CD4-positive, alpha-beta T cell treated with Interleukin-15 for 4 hours (primary cell): ENCODE measurements at regions not wholly inside any gene's neighbourhood (a gene's known extent, or its start where the extent isn't known, plus 50 kb on each side); places are given as distances from the start of the nearest gene placed in this dataset.

Source experiments
- DNase-seq: peaks from one replicate; pipeline ENCODE4 v3.0.0-alpha.2; 2020; ENCODE audit warnings: low spot score

DNA sequence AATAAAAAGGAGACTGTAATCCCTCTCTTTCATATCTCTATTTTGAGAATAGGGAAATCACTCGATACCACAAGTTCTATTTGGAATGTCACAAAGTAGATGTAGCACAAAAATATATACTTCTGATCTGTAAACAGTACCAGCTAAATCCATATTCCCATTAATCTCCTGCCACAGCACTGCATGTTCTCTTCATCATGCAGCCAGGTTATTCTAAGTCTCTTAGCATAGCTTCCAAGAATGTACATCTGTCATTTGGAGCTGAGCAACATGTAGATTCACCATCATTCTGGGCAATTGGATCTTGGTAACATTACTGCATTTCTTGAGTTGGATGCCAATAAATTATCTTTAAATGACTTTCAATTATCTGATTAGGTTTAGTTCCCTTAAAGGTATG lies 1874.5 kb downstream of the MRPL39 start:
- no peak for DNase-seq

DNA sequence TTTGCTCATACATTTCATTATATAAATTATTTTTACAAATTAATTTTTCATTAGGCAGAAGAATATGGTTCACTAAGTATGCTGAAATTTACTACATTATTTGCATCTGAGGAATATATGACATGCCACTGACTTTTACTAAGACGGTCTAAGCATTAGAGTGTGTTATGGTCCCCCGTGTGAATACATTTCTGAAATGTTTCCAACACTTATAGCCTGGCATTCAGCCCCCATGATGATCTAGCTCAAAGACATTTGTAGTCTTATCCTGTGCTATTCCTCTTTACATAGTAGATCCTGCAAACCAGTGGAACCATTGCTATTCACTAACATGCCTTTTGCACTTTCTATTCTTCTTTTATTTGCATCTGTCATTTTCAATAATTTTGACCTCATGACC lies 1878.0 kb downstream of the MRPL39 start:
- DNase-seq: no peak

DNA sequence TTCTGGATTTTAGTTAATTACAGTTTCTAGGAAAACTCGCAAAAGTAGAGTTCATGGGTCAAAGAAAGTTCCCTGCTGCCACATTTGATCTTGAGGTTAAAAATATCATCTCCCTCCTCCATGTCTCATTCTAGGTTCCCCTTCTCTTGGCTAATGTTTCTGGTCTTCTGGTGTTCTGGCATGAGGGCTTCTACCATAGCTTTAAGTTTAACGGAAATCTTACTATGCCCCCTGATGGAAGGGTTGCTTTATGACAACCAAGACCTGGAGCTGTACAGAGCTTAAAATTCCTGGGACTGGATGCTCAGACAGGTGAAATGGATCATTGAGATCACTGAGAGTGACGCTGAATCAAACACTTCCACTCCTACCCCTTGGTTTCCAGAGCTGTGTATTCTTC lies 1881.7 kb downstream of the MRPL39 start:
- DNase-seq: no peak

DNA sequence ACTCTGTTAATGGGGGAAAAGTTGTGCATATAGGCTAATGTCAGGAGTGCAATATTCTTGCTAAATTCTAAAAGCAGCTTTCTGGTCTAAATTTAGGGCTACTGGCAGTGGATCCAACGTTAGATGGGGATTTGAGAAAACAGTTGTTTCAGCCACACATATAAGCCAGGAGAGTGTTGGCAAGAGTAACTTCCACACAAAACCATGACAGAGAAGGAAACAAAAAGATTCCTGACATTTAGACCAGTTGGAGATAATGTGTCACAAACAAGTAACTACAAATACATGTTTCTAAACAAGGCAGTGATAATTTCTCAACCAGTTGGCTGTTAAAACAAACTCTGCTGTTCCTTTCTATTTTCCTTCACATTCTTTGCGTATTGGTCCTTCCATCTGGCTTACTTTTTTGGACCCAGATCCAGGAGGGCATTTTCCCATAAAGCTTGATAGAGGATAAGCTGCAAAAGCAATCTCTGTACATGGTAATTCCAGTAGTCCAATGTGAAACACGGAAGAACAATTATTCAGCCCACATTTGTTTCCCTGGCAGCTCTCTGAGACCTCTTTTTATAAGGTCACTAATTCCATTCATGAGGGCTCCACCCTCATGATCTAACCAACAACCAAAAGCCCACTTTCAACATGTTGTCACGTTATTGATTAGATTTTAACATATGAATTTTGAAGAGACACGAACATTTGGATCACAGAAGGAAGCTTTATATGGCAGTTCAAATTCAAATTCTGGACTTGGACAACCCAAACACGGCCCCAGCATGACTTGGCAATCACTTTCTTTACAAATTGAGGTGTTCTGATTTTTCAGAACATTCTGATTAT lies 1888.6 kb downstream of the MRPL39 start:
- no peak for DNase-seq

DNA sequence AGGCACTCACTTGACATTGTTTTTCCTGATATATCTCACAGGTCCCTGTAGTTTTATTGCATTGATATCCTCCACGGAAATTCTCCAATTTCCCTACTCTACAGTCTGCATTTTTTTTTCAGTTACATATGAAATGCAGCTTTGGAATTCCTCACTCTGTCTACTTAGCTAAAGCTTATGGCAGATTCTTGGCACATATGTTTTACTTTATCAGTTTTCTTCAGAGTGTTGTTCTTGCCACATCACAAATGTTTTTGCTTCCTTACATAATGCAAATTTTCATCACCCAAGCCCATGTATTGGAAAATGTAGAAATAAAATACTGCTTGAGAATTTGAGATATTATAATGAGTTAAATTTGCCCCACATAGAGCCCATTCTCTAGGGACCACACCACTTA lies 1895.1 kb downstream of the MRPL39 start:
- no peak for DNase-seq

DNA sequence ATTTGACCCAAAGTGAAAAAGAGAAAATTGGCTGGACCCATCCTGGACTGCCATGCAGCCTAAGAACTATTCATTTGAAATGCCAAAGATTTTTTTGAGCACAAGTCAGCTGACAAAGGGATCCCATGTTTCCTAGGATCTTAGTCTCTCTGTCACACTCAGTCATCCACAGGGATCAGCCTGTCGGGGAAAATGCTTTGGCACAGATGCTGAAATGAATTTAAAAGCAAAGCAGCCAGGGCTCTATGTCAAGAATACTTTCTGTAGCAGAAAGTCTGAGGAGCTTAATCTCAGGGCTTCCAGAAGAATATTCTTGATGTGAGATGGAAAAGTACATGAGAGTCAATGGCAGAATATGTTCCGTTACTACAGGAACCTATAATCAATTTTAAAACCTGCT lies 1900.8 kb downstream of the MRPL39 start:
- DNase-seq: no peak

DNA sequence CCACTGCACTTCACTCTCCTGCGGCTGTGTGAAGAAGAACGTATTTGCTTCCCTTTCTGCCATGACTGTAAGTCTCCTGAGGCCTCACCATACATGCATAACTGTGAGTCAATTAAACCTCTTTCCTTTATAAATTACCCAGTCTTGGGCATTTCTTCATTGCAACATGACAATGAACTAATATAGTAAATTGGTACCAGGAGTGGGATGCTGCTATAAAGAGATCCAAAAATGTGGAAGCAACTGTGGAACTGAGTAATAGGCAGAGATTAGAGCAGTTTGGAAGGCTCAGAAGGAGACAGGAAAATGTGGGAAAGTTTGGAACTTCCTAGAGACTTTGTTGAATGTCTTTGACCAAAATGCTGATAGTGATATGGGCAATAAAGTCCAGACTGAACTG lies 1907.9 kb downstream of the MRPL39 start:
- no peak for DNase-seq

DNA sequence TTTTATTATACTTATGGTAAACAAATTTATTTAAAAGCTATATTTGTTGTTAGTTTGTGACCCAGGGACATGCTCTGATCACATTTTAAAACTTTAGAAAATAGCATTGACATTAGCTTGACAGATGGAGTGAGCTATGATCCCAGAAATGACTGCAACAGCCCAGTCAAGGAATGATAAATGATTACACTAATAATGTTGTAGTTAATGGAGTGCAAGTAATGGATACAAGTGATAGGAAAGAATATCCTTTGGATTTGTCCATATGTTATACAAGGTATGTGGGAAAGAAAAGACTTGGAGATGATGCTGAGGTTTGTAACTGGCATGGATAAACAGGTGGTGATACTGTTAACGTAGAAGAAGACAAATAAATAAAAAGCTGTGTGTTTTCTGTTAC lies 1908.7 kb downstream of the MRPL39 start:
- no peak for DNase-seq

DNA sequence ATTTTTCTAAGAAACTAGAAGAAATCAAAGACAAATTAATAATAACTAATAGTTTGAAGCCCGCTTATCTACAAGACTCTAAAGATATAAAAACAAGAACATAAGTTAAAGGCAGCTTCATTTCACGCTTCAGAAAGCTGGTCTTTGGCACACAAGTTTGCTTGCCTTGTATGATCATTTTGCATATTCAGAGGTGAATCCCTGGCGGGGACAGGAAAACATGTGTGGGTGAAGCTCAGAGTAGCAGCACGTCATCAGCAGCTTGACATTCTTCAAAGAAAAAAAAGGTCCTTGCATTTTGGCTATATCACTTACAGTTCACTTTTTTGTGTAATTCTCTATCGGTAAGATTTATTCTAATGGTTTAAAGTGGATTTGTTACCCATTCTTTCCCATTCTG lies 1911.8 kb downstream of the MRPL39 start:
- DNase-seq: no peak

DNA sequence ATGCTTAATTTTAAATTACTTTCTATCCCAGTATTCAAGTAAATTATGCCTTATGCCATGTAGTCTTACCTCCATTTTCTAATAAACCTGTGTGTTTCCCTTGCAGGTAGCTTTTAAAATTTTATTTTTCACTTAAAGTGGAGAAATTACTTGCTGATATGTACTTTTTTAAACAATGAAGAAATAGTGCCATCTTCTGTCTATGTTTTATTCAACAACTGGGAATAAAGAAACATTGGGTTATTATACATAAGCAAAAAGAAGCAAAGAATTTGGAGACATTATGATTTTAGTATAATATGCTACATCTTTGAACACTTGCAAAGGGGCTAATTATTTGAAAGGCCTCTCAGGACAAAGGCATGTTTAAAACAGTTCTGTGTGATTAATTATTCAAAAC lies 1912.9 kb downstream of the MRPL39 start:
- no peak for DNase-seq

DNA sequence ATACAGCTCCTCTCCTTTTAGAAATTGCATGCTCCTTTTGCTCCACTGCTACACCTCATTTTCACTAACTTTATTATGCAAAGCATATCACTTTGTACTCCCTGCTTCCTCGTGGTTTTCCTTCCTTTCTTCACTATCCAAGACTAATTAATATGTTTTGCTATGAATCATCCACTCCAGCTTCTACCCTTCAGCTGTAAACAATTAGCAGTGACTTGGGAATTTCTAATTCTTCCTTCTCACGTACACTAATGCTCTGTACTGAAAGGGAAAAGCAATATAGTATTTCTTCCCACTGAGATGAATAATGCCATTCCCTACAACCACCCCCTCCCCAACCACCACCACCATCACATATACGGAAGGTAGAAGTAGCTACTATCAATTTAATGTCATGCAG lies 1917.0 kb downstream of the MRPL39 start:
- DNase-seq: no peak

DNA sequence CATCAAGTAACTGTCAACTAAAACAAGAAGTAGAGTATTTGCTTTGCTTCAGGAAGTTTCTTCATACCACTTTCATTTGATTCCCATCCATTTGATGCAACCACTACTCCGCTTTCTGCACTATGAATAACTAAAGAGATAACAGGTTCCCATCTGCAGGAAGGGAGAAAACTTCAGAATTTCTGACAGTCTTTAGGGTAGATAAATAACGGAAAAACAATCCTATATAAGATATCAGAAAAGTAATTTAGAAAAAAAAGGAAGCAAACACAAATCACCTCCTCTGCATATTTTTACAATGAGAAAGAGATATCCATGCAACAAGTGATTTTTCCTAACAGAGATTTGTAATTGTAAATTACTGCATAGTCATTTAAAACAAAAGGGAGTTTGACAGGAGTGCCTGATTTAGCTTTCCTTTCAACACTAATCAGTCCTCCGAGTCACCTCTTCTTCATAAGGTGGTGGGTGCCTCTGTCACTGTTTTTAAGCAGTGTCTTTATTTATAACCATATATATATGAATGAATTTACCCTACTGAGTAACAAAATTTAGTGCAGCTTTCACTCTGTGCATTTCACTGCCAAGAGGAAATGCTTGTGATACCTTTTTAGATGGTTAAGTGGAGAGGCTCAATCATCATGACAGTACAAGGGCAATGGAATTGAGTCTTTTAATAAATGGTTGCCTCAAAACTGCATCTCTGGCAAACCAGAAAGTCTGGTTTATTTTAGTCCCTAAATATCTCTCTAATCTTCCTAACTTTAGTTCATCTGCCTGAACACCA lies 1920.4 kb downstream of the MRPL39 start:
- no peak for DNase-seq

DNA sequence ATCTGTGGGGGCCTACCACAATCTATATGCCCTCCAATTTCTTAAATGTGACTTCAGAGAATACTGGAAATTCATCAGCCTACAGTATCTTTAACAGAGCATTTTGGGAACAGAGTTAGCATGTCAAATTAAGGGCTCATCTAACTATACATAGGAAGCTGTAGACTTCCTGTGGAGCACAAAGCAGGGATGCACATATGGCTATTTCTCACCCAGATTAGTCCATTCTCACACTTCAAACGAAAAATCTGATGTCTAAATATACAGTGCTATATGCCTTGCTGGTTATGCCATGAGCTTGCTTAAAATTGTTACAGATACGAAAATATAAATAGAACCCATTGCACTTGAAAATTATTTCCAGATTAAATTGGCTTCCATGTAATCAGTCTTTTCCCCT lies 1922.8 kb downstream of the MRPL39 start:
- no peak for DNase-seq

DNA sequence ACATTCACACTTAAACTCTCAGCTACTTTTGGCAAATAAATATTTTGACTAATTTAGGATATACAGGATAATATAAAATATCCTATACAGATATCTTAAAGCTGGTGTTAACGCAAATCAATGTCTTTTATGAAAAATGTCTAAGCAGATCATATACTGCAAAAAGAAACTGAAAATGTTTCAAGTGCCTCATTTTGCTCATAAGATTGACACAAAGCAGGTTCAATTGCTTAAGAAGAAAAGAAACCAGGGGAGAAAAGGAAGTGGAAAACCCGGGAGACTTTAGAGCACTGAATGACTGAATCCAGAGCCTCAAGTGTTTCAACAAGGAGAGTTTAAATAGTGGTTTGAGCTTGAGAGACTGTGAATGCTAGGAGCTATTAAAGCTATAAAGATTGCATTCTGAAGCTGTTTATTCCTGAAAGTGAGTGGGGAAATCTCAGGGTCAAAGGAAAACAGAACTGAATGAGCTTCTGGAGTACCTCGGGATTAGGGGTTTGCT lies 1943.0 kb downstream of the MRPL39 start:
- no peak for DNase-seq

DNA sequence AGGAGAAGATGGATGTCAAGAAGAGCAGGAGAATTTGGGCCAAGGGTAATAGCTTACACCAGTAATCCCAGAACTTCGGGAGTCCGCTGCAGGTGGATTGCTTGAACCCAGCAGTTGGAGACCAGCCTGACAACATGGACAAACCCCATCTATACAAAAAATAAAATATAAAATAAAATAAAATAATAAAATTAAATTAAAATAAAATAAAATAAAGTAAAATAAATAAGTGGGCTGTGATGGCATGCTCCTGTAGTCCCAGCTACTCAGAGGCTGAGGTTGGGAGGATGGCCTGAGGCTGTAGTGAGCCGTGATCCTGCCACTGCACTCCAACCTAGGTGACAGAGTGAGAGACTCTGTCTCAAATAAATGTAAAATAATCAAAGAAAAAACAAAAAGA lies 1946.7 kb downstream of the MRPL39 start:
- no peak for DNase-seq

DNA sequence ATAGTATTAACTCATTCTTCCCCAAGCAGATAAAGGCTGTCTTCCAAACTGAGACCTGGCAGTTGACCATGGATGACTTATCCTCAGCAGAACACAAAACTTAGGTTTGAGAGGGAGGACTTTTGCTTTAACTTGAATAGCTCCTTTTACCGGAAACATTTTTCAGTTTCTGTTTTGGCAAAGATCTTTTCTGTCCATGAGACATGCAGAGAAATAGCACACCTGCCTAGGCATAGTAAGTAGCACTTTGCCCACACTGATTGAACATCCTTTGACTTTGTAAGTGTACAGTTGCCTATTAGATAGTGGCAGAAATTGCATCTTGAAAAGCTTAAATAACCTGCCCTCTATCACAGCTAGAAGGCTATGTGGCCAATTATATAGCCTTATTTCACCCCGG lies 1962.5 kb downstream of the MRPL39 start:
- no peak for DNase-seq

DNA sequence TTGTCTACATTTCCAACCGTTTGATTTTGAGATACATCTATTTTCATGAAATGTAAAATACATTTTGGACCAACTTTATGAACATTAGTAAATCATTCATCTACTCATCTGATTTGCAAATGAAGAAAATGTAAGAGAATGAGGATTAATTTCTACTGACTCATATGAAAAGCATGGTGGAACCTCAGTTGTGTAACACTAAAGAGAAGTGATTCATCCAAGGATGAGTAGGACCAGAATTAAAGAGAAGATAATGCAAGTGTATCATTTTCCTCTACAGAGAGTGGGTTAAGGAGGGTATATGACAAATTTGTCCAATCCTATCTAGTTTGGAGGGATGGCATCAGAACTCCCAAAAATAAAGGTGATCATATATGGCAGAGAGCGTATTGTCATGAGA lies 1967.6 kb downstream of the MRPL39 start:
- no peak for DNase-seq

DNA sequence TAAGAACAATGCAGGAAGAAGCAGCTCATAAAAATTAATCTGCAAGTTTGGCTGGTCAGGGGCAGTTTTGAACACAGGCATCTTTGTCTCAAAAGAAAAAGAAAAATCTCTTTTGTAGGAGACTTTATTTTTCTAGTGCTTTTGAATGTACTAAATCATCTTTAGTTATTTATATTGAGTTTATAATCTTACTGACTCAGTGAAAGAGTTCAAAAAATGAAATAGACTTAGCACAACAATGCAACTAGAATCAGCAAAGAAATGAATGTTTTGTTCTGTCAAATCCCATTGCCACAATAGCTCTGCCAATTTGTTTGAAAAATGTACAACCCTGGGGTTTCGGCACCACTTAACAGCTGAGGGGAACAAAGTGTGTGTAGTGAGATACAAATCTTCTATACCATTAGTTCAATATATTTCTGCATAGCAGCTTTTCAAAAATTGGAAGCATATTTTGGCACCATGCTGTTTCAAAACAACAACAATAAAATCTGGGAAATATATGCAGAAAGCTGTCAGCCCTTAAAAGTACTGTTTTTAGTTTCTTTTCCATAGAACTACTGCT lies 1969.1 kb downstream of the MRPL39 start:
- DNase-seq: no peak

DNA sequence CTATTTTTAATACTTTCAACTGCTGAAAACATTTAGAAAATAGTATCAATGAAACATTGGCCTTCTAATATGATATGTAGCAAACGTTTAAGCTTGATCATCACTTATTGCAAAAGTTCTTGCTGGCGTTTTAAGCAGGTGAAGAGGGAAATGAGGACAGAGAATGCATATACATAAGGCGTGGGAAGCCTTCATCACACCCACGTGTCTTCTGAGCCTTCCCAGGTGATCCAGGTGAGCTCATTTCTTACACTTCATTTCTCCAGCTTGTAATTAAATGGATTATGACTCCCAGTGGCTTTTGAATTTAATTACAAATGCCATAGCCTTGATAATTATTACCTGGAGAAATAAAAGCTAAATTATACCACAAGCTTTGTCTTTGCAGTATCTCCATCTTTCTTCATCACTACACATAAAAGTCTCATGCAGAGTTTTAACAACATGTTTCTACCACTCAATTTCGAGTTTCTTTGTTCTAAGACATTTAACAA lies 1973.8 kb downstream of the MRPL39 start:
- no peak for DNase-seq

DNA sequence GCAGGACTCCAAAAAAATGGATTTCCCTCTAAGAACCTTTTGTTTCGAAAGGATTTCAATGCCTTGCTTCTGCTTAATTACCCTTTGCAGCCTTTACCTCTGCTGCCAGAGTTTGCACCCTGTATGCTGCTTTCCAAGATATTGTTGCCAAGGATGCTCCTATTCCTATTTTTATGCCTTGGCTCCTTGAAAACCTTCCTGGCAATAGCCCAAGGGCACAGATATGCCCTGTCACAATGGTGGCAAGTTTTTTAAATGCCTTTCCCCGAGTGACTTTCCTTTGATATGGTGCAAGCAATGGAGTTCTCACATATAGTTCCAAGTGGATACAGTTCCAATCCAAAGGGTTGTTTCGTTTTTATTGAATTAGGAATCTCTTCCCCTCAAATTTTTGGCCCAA lies 1983.0 kb downstream of the MRPL39 start:
- no peak for DNase-seq

DNA sequence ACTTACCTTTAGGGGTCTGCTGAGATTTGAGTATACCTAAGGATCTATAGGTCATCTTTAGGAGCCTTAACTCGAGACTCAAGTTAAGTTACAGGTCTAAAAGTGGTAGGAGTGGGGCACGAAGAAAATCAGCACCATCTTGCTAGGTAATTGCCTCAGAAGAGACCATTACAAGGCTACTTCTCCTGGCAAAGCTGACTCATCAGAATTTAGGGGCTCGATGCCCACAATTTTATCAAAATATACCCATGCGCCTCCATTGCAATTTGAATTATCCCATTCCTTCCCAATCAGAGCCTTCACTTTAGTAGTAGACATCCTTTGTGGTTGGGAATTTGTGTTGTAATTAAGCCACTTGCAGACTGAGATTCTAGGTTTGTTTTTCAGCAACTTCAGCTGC lies 1994.3 kb downstream of the MRPL39 start:
- no peak for DNase-seq

DNA sequence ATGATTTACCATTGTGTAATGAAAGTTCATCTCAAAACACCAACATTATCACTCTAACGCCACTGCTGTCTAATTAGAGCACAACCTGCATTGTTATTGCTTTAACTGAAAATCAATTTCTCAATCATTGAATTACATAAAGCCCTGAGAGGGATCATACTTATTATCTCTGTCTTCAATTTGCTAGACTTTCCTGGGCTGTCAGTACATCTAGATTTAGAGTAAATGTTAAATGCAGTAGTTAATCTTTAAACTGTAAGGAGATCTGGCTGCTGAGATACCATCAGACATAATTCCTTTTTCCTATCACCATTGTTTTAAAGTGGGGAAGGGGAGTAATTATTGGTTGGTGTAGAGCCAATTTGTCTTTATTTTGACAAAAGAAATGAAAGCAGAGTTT lies 1995.1 kb downstream of the MRPL39 start:
- no peak for DNase-seq
